HK-2 (cell line): ENCODE measurements at regions not wholly inside any gene's neighbourhood (a gene's known extent, or its start where the extent isn't known, plus 50 kb on each side); places are given as distances from the start of the nearest gene placed in this dataset.

Experiments
- DNase-seq: peaks from one replicate; pipeline ENCODE4 v3.0.0-alpha.2; 2018; ENCODE audit not compliant: unreplicated experiment

DNA sequence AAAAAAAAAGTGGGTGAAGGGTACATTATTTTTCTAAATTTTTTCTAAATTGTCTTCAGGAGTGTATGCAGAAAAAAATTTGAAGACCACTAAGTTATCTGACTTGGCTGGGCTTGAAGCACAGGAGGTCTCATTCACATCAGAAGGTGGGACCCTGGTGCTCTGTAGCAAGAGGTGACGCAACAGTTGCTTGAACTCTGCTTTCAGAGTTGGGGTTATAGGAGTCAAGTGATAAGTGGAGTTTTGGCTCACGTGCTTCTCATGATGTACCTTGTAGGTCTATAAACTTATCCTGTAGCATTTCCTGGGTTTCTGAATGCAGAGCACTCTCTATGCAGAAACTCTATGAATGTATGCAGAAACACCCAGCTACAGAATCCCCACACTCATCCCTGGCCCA lies 58.5 kb upstream of the FOXC1 start:
- DNase-seq, result no peak

DNA sequence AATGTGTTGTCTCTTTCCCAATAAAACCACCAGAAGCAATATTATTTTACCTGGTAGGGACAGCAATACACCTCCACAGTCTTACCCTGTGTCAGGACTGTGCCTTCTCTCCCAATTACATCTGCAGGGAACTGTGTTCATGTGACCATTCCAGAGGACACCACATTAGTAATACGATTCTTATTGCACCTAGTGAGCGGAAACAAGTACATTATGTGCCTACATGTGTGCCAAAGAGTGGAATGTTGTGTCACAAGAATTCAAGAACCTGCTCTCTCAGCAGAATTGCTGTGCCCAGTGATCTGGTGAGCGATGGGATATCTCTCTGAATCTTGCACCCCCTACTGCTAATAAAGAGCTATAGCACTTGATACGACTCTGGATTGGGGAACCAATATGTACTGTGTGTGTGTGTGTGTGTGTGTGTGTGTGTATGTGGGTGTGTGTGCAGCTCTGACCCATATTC lies 57.4 kb upstream of the FOXC1 start:
- no peak for DNase-seq

DNA sequence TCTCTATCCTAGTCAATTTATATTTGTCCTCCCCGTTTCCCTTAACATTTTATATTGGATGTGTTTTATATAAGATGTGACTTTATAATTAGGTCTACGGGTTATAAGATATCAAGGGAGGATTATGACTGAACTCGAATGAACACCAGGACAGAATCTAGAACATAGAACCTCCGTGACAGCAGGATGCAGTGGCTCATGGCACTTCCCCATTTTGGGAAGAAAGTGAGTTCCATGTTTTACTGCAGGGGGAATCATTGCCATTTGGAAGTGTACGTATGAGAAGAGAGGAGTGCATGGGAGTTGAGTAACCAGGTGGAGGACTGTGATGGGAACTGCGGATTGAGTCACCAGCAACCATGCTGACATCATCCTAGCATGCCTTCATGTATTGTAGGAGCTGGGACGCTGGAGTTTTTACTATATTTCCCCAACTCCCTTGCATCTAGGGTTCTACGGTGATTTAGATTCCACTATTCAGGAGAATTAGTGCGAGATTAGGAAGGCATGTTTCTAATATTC lies 56.1 kb upstream of the FOXC1 start:
- DNase-seq, result no peak

DNA sequence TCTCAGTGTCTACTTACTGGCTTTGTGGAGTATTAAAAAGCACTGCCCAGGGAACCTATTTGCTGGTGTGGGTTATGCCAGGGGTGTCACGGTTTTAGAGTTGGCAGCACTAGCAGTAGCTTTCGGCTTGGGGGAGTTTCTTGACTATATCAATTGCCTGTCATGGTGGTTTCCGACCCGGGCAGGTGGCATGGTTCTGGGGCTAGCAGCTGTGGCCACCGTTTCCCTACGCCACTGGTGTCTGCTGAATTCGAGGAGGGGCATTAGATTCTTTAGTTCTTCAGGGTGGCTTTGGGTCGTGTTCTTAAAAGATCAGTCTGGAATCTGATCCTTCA lies 55.6 kb upstream of the FOXC1 start:
- DNase-seq, result no peak

DNA sequence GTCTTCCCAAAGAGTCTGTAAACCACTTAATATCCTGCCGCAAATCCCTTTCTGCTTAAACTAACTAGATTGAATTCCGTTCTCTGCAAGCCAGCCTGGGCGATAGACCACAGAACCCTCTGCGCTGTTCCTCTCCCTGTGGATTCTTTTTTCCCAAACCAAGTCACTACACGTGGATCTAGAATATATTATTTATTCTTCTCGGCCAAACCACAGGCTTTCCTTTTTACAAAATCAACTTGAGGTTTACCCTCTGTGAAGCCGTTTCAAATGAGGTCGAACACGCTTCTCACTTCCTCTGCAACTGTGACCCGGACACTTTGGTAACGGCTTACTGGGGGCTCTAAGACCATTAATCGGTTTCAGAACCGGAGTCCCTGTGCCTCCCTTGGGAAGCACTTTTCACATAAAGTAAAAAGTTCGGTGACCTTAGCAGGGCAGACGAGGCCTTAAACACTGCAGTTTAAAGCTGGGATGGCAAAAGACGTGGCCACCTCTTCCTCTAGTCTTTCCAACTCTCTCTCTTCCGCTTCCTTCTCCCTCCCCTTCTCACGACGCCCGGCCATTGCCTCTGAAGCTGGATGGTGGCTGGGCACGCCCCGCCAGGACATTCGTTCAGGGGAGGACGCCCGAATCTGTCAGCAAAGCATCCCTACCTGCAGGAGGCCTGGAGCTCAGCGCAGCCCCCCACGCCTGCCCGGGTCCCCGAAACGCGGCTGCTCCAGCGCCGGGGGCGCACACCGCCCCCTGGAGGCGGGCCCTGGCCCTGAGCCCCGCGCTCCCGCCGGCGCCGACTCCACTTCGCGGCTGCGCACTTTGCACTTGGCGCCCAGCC lies 55.0 kb upstream of the FOXC1 start:
- no peak for DNase-seq

DNA sequence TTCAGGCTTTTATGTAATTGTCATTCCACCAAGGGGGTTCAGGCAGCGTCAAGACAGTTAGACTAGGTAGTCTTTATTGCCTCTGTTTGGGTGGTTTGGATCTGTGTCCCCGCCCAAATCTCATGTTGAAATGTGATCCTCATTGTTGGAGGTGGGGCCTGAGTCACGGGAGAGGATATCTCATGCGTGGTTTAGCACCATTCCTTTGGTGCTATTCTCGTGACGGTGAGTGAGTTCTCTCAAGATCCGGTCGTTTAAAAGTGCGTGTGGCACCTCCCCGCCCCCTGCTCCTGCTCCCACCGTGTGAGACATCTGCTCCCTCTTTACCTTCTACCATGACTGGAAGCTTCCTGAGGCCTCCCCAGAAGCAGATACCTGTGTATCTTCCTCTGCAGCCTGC lies 51.3 kb upstream of the FOXC1 start:
- DNase-seq, result no peak
